ENCODE measurements at regions not wholly inside any gene's neighbourhood (a gene's known extent, or its start where the extent isn't known, plus 50 kb on each side); places are given as distances from the start of the nearest gene placed in this dataset.

DNA sequence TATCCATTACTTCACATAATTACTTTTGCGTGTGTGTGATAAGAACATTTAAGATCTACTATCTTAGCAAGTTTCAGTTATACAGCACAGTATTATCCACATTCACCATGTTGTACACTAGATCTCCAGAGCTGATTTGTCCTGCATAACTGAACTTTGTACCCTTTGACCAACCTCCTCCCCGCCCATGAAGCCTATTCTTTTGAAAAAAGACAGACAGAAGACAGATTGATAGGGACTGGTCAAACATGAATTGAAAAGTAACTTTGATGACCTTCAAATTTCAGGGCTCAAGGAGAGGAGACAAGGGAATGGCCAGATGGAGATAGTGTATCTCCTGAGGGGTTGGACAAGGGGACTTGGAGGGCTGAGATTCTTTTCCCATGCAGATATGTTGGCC, 96.3 kb downstream of the CMC2 start (continued):
- TF ChIP-seq CREB1 (CRISPR knock-in tag; IDR thresholded peaks at IDR 0.05; ENCODE audit: low read depth) (no peak), EZH2phosphoT487 (IDR thresholded peaks at IDR 0.05; ENCODE audit: unreplicated experiment) (no peak), ZNF114 (CRISPR knock-in tag; IDR thresholded peaks at IDR 0.05) (no peak), NANOG (IDR thresholded peaks at IDR 0.05; ENCODE audit: borderline replicate concordance) (no peak), ZNF331 (CRISPR knock-in tag; IDR thresholded peaks at IDR 0.05; ENCODE audit: low read depth) (no peak), ETS1 (IDR thresholded peaks at IDR 0.05) (no peak)

DNA sequence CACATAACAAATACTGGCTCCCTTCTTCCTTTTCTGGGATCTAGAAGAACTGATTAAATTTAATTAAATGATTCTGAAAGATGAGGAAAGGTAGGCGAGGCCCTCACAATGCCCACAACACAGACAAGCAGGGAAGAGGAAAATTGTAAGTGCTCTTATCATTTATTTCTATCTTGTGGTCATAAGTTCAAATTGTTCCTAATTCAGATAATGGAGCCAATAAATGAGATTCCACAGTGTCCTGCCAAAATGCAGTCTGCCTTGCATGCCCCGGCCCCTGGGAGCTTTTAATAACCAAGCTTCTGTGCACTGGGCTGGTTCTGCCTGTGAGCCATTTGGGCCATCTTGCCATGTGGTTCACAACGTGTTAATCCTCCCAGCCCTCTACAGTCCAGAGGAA, 97.0 kb downstream of the CMC2 start:
- Histone ChIP-seq H3K79me2 (replicated peaks; ENCODE audit: insufficient read depth) (no peaks in the 10 kb centered on the region), H3K4me2 (no peak overlapping the region), H3K9me2 (ENCODE audit: insufficient read depth) (0 out of 2 replicates have a peak, but pooled peaks cover 6% of the 10 kb centered on the region), H3K27ac (ENCODE audit: low read depth) (no peak overlapping the region), H3K4me1 (ENCODE audit: insufficient read depth) (no peaks in the 10 kb centered on the region), H3F3A (replicated peaks; ENCODE audit: low read depth) (no peaks in the 10 kb centered on the region), H2AFZ (no peak overlapping the region), H3K4me3 (no peak overlapping the region), H3K27me3 (ENCODE audit: insufficient read depth) (no peaks in the 10 kb centered on the region), H4K20me1 (replicated peaks; ENCODE audit: insufficient read depth) (no peaks in the 10 kb centered on the region), H3K36me3 (ENCODE audit: insufficient read depth) (no peaks in the 10 kb centered on the region)
- Mint-ChIP-seq H3K4me1 (no peaks in the 10 kb centered on the region), H3K4me3 (no peak overlapping the region), H3K36me3 (ENCODE audit: low read depth) (no peaks in the 10 kb centered on the region), H3K27ac (no peak overlapping the region), H3K27me3 (ENCODE audit: insufficient read depth, low read depth, poor library complexity) (no peaks in the 10 kb centered on the region), H3K9me3 (peaks cover 5% of the 10 kb centered on the region; the same call in 2 of the 3 replicates)
- ATAC-seq (no peak), DNase-seq (ENCODE audit: low spot score) (no peak)
- TF ChIP-seq CREB1 (CRISPR knock-in tag; IDR thresholded peaks at IDR 0.05; ENCODE audit: low read depth), result no peak
- TF ChIP-seq NANOG (IDR thresholded peaks at IDR 0.05; ENCODE audit: borderline replicate concordance), result no peak
- TF ChIP-seq EZH2 (IDR thresholded peaks at IDR 0.05; ENCODE audit: low read depth, unreplicated experiment), result no peak
- no peak for TF ChIP-seq JUNB (IDR thresholded peaks at IDR 0.05; ENCODE audit: unreplicated experiment)
- no peak for TF ChIP-seq ZNF114 (CRISPR knock-in tag; IDR thresholded peaks at IDR 0.05)
- no peak for TF ChIP-seq REST (IDR thresholded peaks at IDR 0.05; ENCODE audit: unreplicated experiment)
- no peak for TF ChIP-seq STAT1 (IDR thresholded peaks at IDR 0.05; ENCODE audit: unreplicated experiment)
- no peak for TF ChIP-seq EZH2phosphoT487 (IDR thresholded peaks at IDR 0.05; ENCODE audit: unreplicated experiment)
- TF ChIP-seq ZNF462 (CRISPR knock-in tag; IDR thresholded peaks at IDR 0.05), result no peak
- TF ChIP-seq POLR2AphosphoS5 (IDR thresholded peaks at IDR 0.05; ENCODE audit: low read depth), result no peak

Measured in GM23338 (cell line).